ENCODE measurements at regions not wholly inside any gene's neighbourhood (a gene's known extent, or its start where the extent isn't known, plus 50 kb on each side); places are given as distances from the start of the nearest gene placed in this dataset.

- TF ChIP-seq CTCF (IDR thresholded peaks at IDR 0.05; ENCODE audit: insufficient read depth, low read depth, low read length) (no peak), EZH2 (IDR thresholded peaks at IDR 0.05; ENCODE audit: insufficient read depth, low read length) (no peak)
- Mint-ChIP-seq H3K4me3 (ENCODE audit: unreplicated experiment) (no peak overlapping the region), H3K27ac (ENCODE audit: unreplicated experiment) (no peak overlapping the region), H3K4me1 (ENCODE audit: low read depth, unreplicated experiment) (no peaks in the 10 kb centered on the region), H3K27me3 (ENCODE audit: low read depth, unreplicated experiment) (no peaks in the 10 kb centered on the region), H3K36me3 (ENCODE audit: low read depth, unreplicated experiment) (no peaks in the 10 kb centered on the region), H3K9me3 (ENCODE audit: unreplicated experiment) (no peaks in the 10 kb centered on the region)
- Histone ChIP-seq H3K27ac (ENCODE audit: low read depth, low read length) (no peak overlapping the region), H3K9ac (ENCODE audit: low read length) (no peak overlapping the region), H3K27me3 (ENCODE audit: insufficient read depth, low read length) (no peaks in the 10 kb centered on the region), H3K4me2 (ENCODE audit: low read length) (no peak overlapping the region), H3K4me1 (ENCODE audit: insufficient read depth, low read length) (no peaks in the 10 kb centered on the region), H3K79me2 (ENCODE audit: insufficient read depth, low read length) (no peaks in the 10 kb centered on the region), H3K9me3 (ENCODE audit: insufficient read depth, low read depth, low read length) (no peaks in the 10 kb centered on the region), H2AFZ (ENCODE audit: low read depth, low read length) (no peak overlapping the region), H3K36me3 (ENCODE audit: insufficient read depth, low read length) (no peaks in the 10 kb centered on the region), H4K20me1 (ENCODE audit: insufficient read depth, low read length) (no peaks in the 10 kb centered on the region), H3K4me3 (ENCODE audit: insufficient read depth, low read depth, low read length) (no peak overlapping the region)
- DNase-seq (ENCODE audit: low read depth): no peak
- no peak for FAIRE-seq
Measured at GRCh38 chr11:37484298-37484697, 886.3 kb upstream of the RAG2 start.

- Histone ChIP-seq H3K4me2 (ENCODE audit: low read length) (no peak overlapping the region), H3K4me3 (ENCODE audit: insufficient read depth, low read depth, low read length) (no peak overlapping the region), H3K9ac (ENCODE audit: low read length) (no peak overlapping the region), H3K4me1 (ENCODE audit: insufficient read depth, low read length) (no peaks in the 10 kb centered on the region), H3K27me3 (ENCODE audit: insufficient read depth, low read length) (no peaks in the 10 kb centered on the region), H3K36me3 (ENCODE audit: insufficient read depth, low read length) (no peaks in the 10 kb centered on the region), H4K20me1 (ENCODE audit: insufficient read depth, low read length) (no peaks in the 10 kb centered on the region), H3K9me3 (ENCODE audit: insufficient read depth, low read depth, low read length) (no peaks in the 10 kb centered on the region), H3K27ac (ENCODE audit: low read depth, low read length) (no peak overlapping the region), H2AFZ (ENCODE audit: low read depth, low read length) (no peak overlapping the region), H3K79me2 (ENCODE audit: insufficient read depth, low read length) (no peaks in the 10 kb centered on the region)
- no peaks in the 10 kb centered on the region for H3K4me1 Mint-ChIP-seq (ENCODE audit: low read depth, unreplicated experiment)
- TF ChIP-seq CTCF (IDR thresholded peaks at IDR 0.05; ENCODE audit: insufficient read depth, low read depth, low read length) (no peak), EZH2 (IDR thresholded peaks at IDR 0.05; ENCODE audit: insufficient read depth, low read length) (no peak)
- DNase-seq (ENCODE audit: low read depth) (no peak), FAIRE-seq (no peak)
- no peak overlapping the region for H3K27ac Mint-ChIP-seq (ENCODE audit: unreplicated experiment)
- no peaks in the 10 kb centered on the region for H3K9me3 Mint-ChIP-seq (ENCODE audit: unreplicated experiment)
- H3K36me3 Mint-ChIP-seq (ENCODE audit: low read depth, unreplicated experiment): no peaks in the 10 kb centered on the region
- no peaks in the 10 kb centered on the region for H3K27me3 Mint-ChIP-seq (ENCODE audit: low read depth, unreplicated experiment)
- H3K4me3 Mint-ChIP-seq (ENCODE audit: unreplicated experiment): no peak overlapping the region
Measured at GRCh38 chr11:37483761-37484160, 885.7 kb upstream of the RAG2 start.

GRCh38 chr11:37474889-37475288 is 876.9 kb upstream of the RAG2 start:
- H3K4me1 Mint-ChIP-seq (ENCODE audit: low read depth, unreplicated experiment): peaks cover 7% of the 10 kb centered on the region
- no peaks in the 10 kb centered on the region for H3K36me3 Mint-ChIP-seq (ENCODE audit: low read depth, unreplicated experiment)
- no peak for FAIRE-seq
- no peaks in the 10 kb centered on the region for H3K36me3 ChIP-seq (ENCODE audit: insufficient read depth, low read length)
- H3K27me3 Mint-ChIP-seq (ENCODE audit: low read depth, unreplicated experiment): no peaks in the 10 kb centered on the region
- no peak overlapping the region for H3K4me3 Mint-ChIP-seq (ENCODE audit: unreplicated experiment)
- no peak overlapping the region for H3K9ac ChIP-seq (ENCODE audit: low read length)
- H3K4me1 ChIP-seq (ENCODE audit: insufficient read depth, low read length): no peaks in the 10 kb centered on the region
- no peaks in the 10 kb centered on the region for H3K27me3 ChIP-seq (ENCODE audit: insufficient read depth, low read length)
- no peak overlapping the region for H3K27ac Mint-ChIP-seq (ENCODE audit: unreplicated experiment)
- no peak overlapping the region for H3K4me3 ChIP-seq (ENCODE audit: insufficient read depth, low read depth, low read length)
- no peaks in the 10 kb centered on the region for H3K79me2 ChIP-seq (ENCODE audit: insufficient read depth, low read length)
- H2AFZ ChIP-seq (ENCODE audit: low read depth, low read length): no peak overlapping the region
- no peak for DNase-seq (ENCODE audit: low read depth)
- TF ChIP-seq CTCF (IDR thresholded peaks at IDR 0.05; ENCODE audit: insufficient read depth, low read depth, low read length) (no peak), EZH2 (IDR thresholded peaks at IDR 0.05; ENCODE audit: insufficient read depth, low read length) (no peak)
- H3K27ac ChIP-seq (ENCODE audit: low read depth, low read length): no peak overlapping the region
- H3K9me3 ChIP-seq (ENCODE audit: insufficient read depth, low read depth, low read length): no peaks in the 10 kb centered on the region
- H3K9me3 Mint-ChIP-seq (ENCODE audit: unreplicated experiment): no peaks in the 10 kb centered on the region
- no peak overlapping the region for H3K4me2 ChIP-seq (ENCODE audit: low read length)
- no peaks in the 10 kb centered on the region for H4K20me1 ChIP-seq (ENCODE audit: insufficient read depth, low read length)
